ENCODE measurements at regions not wholly inside any gene's neighbourhood (a gene's known extent, or its start where the extent isn't known, plus 50 kb on each side); places are given as distances from the start of the nearest gene placed in this dataset.
A peak's percentile ranks its signal among the peaks of the same experiment; 100 is the strongest.

- H3K4me3 Mint-ChIP-seq: no peak overlapping the region
Measured at GRCh38 chr2:181174611-181175580, 194.5 kb downstream of the UBE2E3 start.

GRCh38 chr2:181176540-181176939 is 196.1 kb downstream of the UBE2E3 start:
- no peaks in the 10 kb centered on the region for H3K9me3 ChIP-seq (ENCODE audit: control insufficient read depth, insufficient read depth, low read length)
- Mint-ChIP-seq H3K27me3 (ENCODE audit: low read depth in 2 of 2) (no peaks in the 10 kb centered on the region), H3K9me3 (peaks cover 0 to 2% of the 10 kb centered on the region in 2 donors), H3K36me3 (no peaks in the 10 kb centered on the region), H3K4me3 (no peak overlapping the region), H3K27ac (no peak overlapping the region), H3K4me1 (peaks cover 20 to 26% of the 10 kb centered on the region in 2 donors)
- no peaks in the 10 kb centered on the region for H3K36me3 ChIP-seq (ENCODE audit: control insufficient read depth, insufficient read depth, low read length)
- WGBS (ENCODE audit: insufficient coverage): 87% methylated on average over 1 of the region's 1 CpG
- no peak overlapping the region for H3K27ac ChIP-seq (ENCODE audit: low read length)
- ATAC-seq (no peak), DNase-seq (no peak)
- no peaks in the 10 kb centered on the region for H3K27me3 ChIP-seq (ENCODE audit: control insufficient read depth, insufficient read depth, low read length)
- TF ChIP-seq CTCF (IDR thresholded peaks at IDR 0.05): no peak
- no peak overlapping the region for H3K4me3 ChIP-seq (ENCODE audit: low read length)
- H3K4me1 ChIP-seq (ENCODE audit: control insufficient read depth, insufficient read depth, low read length): no peaks in the 10 kb centered on the region
- intact Hi-C loops (cut with micrococcal nuclease): no loop called here

More at GRCh38 chr2:181174611-181175580, 194.5 kb downstream of the UBE2E3 start:
- 38% methylated on average over 3 of the region's 5 CpGs for WGBS (ENCODE audit: insufficient coverage)
- no peaks in the 10 kb centered on the region for H3K9me3 ChIP-seq (ENCODE audit: control insufficient read depth, insufficient read depth, low read length)
- no peaks in the 10 kb centered on the region for H3K36me3 Mint-ChIP-seq
- TF ChIP-seq CTCF (IDR thresholded peaks at IDR 0.05): no peak
- no peak for ATAC-seq
- DNase-seq: no peak
- no peaks in the 10 kb centered on the region for H3K36me3 ChIP-seq (ENCODE audit: control insufficient read depth, insufficient read depth, low read length)
- H3K9me3 Mint-ChIP-seq: peaks cover 0 to 2% of the 10 kb centered on the region in 2 donors
- peak overlapping the region; percentile 10 to 58 for H3K27ac Mint-ChIP-seq
- peaks cover 3% of the 10 kb centered on the region for H3K4me1 ChIP-seq (ENCODE audit: control insufficient read depth, insufficient read depth, low read length)
- no peak overlapping the region for H3K4me3 ChIP-seq (ENCODE audit: low read length)
- H3K27me3 ChIP-seq (ENCODE audit: control insufficient read depth, insufficient read depth, low read length): no peaks in the 10 kb centered on the region
- peaks cover 31 to 39% of the 10 kb centered on the region in 2 donors for H3K4me1 Mint-ChIP-seq
- H3K27ac ChIP-seq (ENCODE audit: low read length): no peak overlapping the region
- intact Hi-C loops (cut with micrococcal nuclease): no loop called here
- no peaks in the 10 kb centered on the region for H3K27me3 Mint-ChIP-seq (ENCODE audit: low read depth in 2 of 2)

- intact Hi-C loops (cut with micrococcal nuclease): no loop called here
- no peak for TF ChIP-seq CTCF (IDR thresholded peaks at IDR 0.05)
- H3K27me3 Mint-ChIP-seq (ENCODE audit: low read depth in 2 of 2): no peaks in the 10 kb centered on the region
- peaks cover 0 to 2% of the 10 kb centered on the region in 2 donors for H3K9me3 Mint-ChIP-seq
- Histone ChIP-seq H3K27me3 (ENCODE audit: control insufficient read depth, insufficient read depth, low read length) (no peaks in the 10 kb centered on the region), H3K36me3 (ENCODE audit: control insufficient read depth, insufficient read depth, low read length) (no peaks in the 10 kb centered on the region), H3K4me3 (ENCODE audit: low read length) (no peak overlapping the region), H3K9me3 (ENCODE audit: control insufficient read depth, insufficient read depth, low read length) (no peaks in the 10 kb centered on the region), H3K4me1 (ENCODE audit: control insufficient read depth, insufficient read depth, low read length) (no peaks in the 10 kb centered on the region), H3K27ac (ENCODE audit: low read length) (no peak overlapping the region)
- no peak overlapping the region for H3K27ac Mint-ChIP-seq
- DNase-seq: no peak
- H3K36me3 Mint-ChIP-seq: no peaks in the 10 kb centered on the region
- no peak for ATAC-seq
- H3K4me3 Mint-ChIP-seq: no peak overlapping the region
- H3K4me1 Mint-ChIP-seq: peaks cover 20 to 26% of the 10 kb centered on the region in 2 donors
Measured at GRCh38 chr2:181177376-181177775, 197.0 kb downstream of the UBE2E3 start.

Measured in natural killer cell (primary cell).